NOMO-1 treated with dmso at 0.1 percent for 144 hours (cell line): ENCODE measurements at regions not wholly inside any gene's neighbourhood (a gene's known extent, or its start where the extent isn't known, plus 50 kb on each side); places are given as distances from the start of the nearest gene placed in this dataset.

ENCODE experiments used
- DNase-seq: peaks from one replicate; lab custom pipeline; 2025; ENCODE audit not compliant: unreplicated experiment; lab: John Stamatoyannopoulos, UW

- no peak for DNase-seq
These were observed 490.2 kb upstream of the MGMT start for GRCh38 chr10:128976856-128977255.

GRCh38 chr10:128978211-128978610 is 488.8 kb upstream of the MGMT start:
- no peak for DNase-seq

DNA sequence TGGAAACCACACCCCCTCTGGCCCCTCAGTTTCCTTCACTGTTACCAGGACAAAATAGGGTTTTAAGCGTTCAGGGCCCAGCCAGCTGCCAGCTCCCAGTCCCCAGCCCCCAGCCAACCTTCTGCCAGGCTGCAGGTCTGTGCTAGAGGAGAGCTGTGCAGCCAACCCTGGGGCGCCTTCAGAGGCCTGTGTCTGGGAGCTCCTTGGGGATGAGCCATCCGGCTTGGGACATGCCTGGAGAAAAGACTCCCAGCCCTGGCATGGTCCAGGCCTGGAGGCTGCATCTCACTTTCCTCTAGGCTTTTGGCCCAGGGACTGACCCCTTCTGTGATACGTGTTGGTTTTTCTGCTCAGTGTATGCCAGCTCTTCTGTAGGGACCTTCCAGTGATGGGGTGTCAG is 487.6 kb upstream of the MGMT start:
- DNase-seq, result no peak

DNA sequence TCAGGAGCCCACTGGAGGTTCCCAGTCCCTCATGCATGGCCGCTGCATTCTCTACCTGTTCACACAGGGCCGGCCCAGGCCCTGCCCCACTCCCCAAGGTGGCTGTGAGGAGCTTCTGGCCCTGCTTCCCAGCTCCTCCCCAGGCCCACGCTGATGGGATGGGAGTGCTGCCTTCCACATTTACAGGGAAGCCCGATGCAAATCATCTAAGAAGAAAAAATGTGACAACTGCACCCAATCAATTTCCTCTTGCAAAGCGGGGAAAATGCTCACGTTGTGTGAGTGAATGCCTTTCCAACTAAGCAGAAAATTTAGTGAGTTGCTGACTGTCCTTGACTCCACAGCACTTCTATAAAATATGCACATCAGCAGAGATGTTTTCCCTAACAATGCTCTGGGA is 485.8 kb upstream of the MGMT start:
- DNase-seq, result no peak

DNA sequence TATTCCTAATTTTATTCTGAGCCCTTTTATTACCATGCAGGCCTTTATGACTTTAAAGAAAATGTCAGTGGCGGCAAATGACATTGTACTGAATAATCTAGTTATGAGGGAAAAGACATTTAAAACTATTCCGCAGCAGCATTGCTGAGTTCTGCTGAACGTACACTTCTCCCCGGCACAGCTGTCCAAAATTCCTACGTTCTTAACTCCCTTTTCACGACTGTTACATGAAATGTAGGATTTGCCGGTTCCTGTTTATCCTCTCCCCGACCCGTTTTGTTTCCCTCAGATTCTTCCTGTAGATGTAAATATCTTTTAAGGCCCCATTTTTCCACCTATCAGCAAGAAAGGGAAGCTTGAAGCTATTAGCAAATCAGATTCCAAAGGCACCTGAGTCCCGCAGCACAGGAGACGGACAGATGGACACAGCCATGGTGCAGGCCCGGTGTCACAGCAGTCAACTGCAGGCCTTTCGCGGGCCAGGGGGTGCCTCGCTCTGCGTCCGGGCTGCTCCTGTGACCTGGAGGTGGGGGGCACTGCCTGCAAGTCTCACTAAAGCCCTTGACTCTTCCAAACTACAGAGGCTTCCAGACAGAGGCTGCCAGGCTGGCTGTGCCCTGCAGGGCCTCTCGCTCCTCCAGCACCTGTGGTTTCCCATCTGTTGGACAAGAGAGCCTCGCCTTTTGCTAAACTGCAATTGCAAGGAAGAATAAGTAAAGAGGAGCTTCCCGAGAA is 485.0 kb upstream of the MGMT start:
- no peak for DNase-seq

DNA sequence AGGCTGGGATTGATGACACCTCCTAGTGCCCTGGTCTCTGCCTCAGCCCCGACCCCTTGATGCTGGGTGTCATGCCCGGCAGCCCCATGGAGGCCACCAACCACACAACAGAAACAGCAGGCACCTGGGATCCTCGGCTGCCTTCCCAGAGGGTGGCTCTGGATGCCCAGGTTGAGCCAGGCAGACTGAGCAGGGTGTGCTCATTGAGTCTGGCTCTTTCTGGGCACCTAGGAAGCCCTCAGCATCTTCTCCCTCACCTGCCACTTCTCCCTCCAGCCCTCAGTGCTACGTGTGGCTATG is 484.5 kb upstream of the MGMT start:
- DNase-seq, result no peak

DNA sequence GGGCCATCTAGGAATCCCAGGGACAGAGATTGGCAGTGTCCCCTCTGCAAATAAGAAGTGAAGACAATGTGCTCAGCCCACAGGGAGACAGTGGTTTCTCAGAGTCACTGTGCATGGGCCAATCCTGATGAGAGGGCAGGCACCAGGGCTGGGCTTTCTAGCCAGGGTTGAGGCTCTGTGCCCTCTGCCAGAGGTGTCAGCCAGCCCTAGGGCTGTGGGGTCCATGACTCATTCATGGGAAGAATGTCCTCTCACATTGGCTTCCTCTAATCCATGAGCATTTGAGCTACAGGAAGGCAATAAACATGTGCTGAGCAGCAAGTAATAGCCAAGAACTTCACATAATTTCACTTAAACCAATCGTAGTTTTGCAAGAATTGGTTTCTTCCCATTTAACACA is 482.0 kb upstream of the MGMT start:
- no peak for DNase-seq

DNA sequence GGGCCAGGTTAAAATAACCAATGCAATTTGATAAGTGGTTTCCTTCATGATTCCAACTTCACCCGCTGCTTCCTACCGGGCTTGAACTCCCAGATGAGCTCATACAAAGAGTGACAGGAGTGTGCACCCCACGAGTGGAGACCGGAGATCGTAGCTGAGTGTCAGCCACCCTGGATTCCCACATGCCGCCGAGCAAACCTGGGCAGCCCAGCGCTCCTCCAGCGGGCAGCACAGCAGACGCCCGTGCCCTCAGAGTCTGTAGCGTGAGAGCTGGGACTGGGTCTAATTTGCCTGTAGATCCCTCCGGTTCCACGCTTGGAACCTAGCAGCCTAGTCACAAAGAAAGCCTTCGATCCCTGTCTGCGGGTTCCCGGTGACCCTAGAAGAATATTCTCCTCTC is 476.1 kb upstream of the MGMT start:
- no peak for DNase-seq

DNA sequence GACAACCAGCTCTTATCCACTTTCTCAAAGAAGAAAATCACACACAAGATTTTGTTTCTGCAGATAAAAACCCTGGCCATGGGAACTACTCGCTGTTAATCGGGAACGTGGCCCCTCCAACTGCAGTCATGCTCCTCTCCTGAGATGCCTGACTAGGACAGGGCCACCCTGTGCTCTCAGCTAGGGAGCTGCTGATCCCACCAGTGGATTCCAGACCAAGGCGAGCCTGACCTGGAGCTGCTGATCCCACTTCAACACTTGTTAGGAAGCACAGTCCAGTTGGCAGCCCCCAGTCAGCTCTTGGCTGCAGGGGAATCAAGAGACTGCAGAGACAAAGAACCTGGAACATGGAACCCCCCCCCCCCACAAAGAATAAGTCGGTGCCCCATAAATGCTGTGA is 474.3 kb upstream of the MGMT start:
- no peak for DNase-seq

DNA sequence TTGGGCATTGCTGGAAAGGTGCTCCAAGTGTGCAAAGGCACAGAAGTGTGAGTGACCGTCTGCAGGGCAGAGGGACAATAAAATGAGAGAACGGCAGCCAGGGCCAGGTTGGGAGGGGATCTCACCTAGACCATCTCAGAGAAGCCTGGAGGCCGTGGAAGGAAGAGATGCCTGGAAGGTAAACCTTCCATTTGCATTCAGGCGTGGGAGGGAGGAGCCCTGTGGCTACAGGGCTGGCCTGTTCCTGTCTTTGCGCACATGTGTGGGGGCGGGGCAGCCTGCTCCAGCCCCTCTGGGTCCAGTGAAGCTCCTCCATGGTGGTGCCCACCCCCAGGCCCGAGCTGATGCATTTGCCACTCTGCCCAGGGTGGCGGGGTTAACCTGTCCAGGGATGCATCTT is 473.6 kb upstream of the MGMT start:
- DNase-seq, result no peak

DNA sequence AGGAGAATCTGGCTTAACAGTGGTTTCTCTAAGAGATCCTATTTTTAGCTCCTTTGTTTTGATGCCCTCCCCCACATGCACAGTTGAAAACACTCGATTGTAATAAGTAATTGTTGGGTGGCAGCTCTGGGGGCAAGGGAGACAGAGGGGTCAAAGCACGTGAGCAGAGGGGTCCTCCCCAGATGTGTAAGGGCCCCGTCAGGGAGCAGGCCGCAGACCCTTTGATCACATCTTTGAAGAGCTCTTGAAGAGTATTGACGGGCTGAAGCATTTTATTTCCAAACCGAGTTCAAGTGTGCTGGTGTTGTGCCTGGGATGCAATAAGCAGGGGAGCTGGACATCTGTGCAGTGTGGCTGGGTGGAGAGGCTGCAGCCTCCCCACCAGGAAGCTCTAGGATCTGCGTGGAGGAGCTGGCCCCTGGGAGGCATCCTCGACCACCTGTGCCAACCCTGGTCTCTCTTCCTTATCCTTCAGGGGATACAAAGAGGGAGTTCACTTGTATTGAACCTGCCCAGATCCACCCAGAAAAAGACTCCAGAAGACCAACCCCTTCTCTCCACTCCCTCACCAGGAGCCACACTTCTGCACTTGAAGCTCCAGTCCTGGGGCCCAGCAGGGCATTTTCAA is 473.0 kb upstream of the MGMT start:
- DNase-seq, result no peak

DNA sequence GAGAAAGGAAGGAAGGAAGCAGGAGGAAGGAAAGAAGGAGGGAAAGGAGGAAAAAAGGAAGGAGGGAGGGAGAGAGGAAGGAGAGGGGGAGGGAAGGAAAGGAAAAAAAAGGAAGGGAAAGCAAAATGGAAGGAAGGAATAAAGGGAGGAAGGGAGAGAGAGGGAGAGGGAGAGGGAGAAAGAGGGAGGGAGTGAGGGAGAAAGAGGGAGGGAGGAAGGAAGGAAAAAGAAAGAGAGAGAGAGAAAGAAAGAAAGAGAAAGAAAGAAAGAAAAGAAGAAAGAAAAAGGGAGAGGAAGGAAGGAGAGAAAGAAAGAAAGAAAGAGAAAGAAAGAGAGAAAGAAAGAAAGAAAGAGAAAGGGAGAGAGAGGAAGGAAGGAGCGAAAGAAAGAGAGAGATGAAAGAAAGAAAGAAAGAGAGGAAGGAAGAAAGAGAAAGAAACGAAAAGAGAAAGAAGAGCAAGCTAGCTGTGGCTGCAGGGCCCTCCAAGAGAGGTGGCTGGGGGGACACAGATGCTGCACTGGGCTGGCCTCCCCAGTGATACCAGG is 472.4 kb upstream of the MGMT start:
- DNase-seq, result no peak

DNA sequence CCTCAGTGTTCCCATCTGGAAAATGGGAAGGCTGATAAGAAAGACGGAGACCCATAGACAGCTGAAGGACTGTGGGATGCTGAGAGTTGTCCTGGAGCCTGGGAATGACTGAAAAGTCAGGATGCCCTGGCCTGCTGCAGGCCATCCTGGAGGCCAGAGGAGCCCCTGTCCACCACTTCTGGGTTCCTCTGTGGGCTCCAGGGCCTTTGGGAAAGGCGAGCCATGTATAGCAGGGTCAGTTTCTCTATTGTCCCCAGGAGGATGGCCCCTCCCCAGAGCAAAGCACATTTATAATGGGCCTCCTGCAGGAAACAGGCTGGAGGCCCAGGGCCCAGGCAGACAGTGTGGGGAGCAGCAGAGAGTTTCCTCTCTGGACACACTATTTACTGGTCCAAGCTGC is 471.4 kb upstream of the MGMT start:
- no peak for DNase-seq

DNA sequence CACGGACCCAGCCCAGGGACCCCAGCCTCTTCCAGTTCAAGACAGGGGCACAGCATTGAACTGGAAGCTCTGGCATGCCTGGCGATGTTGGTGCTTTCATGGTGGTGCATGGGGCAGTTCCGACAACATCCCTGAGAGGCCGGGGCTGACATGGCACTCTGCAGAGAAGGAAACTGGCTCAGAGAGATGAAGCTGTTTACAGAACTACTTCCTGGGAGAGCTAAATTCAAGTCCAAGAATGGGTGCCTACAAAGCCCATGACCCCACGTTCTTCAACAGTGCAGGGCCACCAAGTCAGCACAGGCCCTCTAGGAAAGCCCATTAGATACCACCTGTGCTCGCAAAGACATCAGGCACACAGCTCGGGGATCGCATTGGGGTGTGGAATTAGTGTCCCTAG is 470.9 kb upstream of the MGMT start:
- DNase-seq, result no peak

- no peak for DNase-seq
These were observed 468.8 kb upstream of the MGMT start for GRCh38 chr10:128998101-128998805.

DNA sequence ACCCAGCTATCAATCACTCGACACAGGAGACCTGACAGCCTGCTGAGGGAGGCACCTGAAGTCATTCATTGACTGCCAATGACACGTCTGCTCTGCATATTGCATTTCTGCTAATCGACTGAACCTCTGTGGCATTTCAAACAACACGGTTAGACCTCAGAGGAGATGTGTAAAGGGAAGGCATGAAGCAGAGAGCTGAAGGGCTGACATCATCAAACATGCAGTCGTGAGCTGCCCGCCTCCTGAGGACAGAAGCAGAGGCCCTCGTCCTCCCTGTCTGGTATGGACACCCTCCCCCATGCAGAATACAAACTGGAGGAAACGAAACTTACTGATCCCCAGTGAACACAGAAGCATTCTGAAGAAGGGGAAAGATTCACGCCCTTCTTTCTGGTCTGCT is 462.6 kb upstream of the MGMT start:
- DNase-seq, result no peak

- no peak for DNase-seq
These were observed 462.0 kb upstream of the MGMT start for GRCh38 chr10:129005080-129005479.

- no peak for DNase-seq
These were observed 461.2 kb upstream of the MGMT start for GRCh38 chr10:129005804-129006203.

DNA sequence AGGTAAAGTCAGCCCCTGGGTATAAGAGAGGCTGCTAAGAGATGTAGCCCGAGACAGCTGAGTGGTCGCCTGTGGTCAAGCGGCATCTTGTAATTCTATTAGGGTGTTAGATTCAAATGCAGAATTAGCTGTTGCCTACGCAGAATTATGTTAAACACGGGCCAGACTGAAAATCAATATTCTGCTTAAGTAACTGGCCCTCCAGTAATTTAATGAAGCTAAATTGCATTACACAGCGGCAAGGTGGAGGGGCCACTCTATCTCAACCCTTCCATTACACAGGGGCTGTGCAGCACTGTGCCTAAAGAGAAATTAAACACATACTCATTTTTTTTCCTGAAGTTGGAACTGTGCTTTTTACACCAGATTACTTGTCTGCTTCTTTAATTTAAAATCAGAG is 448.5 kb upstream of the MGMT start:
- DNase-seq, result no peak

GRCh38 chr10:129020651-129021330 is 446.2 kb upstream of the MGMT start:
- no peak for DNase-seq

- no peak for DNase-seq
These were observed 445.3 kb upstream of the MGMT start for GRCh38 chr10:129021594-129022304.
